ELR (cell line): ENCODE measurements at regions not wholly inside any gene's neighbourhood (a gene's known extent, or its start where the extent isn't known, plus 50 kb on each side); places are given as distances from the start of the nearest gene placed in this dataset.

ENCODE experiments used
- DNase-seq: peaks from one replicate; pipeline ENCODE4 v3.0.0-alpha.2; 2015; ENCODE audit warnings: low read depth

DNA sequence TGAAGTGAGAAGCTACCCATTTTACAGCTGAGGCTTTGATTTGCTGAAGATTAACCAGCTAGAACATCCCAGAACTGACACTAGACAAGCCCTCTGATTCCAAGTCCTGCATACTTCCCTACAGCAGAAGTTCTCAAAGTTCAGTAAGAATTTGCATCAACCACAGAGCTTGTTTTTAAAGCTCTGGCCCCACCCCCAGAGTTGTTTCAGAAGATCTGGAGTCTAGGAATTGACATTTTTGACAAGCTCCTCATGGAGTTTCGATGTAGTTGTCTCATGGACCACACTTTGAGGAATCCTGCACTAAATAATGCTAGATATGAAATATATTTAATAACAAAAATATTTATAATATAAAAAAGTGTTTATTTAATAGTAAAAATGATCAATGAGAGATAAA is 120.3 kb upstream of the ADAMTS18 start:
- DNase-seq: no peak

DNA sequence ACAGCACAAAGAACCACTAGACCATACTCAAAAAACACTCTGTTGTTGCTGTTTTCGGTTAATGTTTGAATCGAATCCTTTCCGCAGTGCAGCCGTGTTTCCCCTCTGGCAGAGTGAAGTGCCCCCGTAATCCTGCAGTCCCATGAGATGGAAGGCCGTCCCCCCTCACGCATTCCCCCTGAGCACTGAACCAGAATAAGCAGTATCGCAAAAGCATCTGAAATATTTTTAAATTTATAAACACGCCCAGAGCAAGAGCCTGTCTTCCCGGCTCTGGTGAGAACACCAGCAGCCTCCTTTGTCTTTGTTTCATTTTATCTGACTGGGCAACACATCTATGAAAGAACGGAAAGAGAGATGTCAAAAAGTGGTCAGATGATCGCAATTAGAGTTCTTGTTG is 121.0 kb upstream of the ADAMTS18 start:
- DNase-seq: no peak

DNA sequence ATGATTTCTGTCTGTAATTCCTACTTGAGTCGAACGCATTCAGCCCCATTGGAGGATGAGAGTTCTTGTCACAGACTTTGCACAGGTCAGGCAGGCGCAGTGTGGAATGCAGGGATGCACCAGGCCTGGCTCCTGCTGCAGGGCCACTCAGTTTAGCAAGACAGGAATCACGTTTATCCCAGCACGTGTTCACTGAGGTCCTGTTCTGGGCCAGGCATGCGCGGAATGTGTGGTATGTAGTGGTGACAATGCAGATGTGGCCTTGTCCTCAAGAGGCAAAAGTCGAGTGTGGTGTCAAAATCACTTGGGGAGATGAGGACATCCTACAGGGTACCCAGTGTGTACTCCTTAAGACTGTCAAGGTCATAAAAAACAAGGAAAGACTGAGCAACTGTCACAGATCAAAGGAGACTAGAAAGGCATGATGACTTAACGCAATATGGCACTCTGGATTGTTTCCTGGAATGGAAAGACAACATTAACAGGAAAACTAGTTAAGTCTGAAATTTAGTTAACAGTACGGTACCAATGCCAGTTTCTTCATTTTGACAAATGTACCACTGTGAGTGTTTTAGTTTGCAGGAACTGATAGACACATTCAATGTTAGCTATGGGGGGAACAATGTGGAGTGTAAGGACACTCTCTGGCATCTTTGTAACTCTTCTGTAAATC is 121.5 kb upstream of the ADAMTS18 start:
- no peak for DNase-seq

DNA sequence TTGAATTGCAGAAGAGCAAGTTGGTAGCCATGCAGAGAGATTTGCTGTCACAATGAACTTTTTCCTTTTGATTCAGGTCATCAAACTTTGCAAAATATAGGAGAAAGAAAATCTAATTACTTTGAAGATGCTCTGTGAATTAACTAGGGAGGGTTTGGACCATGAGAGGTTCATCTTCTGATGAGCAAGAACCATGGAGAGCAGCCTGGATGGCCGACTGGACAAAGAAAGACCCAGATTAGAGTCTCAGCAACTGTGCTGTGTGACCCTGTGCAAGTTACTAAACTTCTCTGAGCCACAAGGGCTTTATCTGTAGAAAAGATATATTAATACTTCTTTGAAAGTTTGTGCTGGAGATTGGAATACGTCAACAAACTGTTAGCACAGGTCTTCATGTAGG is 122.6 kb upstream of the ADAMTS18 start:
- no peak for DNase-seq

DNA sequence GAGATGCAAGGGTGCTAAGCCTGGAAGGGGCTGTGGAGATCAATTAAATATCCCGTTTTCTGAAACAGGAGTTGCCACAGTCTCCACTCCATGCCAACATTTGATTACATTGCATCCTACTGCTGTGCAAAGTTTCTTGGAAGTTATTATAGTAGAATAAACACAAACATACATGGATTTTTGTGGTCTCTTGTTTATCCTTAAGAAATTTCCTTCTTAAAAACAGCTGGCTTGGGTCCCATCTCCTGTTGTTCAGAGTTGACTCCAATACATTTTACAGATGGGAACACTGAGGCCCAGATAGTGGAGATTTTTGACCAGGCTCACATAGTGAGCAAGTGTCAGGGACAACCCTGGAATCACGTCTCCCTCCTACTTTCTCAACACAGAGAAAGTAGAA is 124.0 kb upstream of the ADAMTS18 start:
- no peak for DNase-seq

DNA sequence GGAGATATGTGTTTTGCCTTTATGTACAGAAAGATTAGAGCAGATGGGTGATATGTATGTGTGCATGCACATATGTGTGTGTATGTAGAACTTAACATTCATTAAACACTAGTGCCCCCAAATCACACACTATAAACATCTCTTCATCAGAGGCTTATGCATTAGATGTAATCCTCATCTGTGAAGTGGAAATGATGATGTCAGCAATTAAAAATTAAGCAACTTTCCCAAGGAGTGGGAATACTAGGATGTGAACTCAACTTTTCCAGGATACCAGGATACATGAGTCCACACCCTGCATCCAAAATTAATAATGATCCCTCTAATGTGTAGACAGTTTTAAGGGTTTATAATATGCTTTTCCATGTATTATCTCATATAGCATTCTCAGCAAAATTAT is 127.7 kb upstream of the ADAMTS18 start:
- no peak for DNase-seq

DNA sequence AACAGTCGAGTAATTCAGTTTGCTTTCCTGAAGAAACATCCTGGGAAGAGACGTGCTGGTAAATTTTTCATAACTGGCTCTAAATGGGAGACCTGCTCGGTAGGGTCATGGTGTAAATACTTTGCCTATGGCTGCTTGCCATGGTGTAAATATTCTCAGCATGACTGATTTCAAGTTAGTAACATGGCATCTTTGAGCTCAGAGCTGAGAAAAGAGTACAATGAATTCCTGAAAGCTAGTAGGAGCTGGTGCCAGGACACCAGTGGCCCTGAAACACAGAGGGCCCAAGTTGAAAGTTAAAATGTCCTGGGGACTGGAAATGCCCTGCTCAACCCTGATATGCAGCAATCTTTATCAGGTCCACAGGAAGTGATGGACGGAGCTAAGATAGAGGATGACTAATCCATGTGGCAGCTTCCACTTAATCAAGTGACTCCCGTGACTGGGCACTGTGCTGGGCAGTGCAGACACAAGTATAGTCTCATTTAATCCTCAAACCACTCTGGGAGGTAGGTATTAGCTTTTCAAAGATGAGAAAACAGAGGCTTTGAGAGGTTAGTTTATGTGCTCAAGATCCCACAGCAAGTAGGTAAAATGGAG is 130.1 kb upstream of the ADAMTS18 start:
- DNase-seq: no peak

DNA sequence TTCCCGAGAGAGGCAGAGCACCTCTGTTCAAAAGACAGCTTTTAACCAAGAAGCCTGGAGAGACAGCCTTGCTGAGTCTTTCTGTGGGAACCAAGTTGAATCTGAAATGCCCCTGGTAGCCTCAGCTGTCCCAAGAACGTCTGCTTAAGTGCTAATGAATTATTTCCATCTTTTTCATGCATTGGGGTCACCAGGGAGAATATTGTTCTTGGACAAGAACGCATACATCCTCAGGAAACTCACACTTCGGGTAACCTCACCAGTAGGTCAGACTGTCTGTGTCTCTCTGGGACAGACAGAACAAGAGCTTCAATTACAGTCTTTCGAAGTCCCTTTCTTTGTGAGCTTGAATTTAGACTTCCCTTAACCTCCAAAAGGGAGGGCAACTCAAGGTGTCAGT is 134.6 kb upstream of the ADAMTS18 start:
- DNase-seq: no peak

DNA sequence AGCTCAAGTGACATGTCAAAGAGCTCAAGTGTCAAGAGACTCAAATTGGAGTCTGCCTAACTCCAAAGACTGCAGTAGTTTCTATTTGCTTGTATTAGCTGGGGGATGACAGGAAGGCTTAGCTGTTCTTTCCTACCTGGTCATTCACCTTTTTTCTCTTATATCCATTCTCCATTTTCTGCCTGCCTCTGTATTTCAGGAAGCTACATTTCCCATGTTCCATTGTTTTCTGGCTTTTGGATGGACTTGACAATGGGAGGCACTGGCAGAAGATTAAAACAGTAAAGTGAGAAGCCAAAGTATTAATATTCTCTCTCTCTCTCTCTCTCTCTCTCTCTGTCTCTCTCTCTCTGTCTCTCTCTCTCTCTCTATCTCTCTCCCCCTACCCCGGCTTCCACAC is 135.7 kb upstream of the ADAMTS18 start:
- DNase-seq: no peak

DNA sequence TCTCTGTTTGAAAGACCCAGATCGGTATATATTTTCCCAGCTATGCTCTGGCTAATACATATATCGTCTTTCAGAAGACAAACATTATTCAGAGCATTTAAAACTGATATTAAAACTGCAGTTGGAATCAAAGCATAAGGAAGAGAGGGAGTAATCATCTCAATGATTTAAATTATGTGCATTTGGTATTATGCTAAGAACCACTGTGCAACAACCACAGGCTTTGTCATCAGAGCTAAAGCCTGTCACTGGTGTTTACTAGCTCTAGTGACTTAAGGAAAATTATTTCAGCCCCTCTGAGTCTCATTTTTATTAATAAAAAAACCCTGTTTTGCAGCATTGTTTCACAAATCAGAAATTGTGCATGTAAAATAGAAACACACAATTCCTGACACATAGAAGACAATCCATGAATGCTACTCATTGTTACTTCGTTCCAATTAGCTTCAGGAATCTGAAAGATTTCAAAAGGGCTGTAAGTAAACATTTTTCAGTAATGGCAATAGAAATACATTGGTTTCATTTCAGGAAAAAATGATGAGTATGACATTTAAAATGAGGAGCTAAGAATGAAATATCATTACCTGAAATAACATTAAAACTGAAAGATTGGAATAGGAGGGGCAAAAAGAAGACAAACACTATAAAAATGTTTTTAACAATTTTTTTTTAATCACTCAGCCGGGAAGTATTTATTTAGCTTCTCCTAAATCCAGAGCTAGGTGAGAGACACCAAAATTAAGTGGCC is 136.5 kb upstream of the ADAMTS18 start:
- no peak for DNase-seq

DNA sequence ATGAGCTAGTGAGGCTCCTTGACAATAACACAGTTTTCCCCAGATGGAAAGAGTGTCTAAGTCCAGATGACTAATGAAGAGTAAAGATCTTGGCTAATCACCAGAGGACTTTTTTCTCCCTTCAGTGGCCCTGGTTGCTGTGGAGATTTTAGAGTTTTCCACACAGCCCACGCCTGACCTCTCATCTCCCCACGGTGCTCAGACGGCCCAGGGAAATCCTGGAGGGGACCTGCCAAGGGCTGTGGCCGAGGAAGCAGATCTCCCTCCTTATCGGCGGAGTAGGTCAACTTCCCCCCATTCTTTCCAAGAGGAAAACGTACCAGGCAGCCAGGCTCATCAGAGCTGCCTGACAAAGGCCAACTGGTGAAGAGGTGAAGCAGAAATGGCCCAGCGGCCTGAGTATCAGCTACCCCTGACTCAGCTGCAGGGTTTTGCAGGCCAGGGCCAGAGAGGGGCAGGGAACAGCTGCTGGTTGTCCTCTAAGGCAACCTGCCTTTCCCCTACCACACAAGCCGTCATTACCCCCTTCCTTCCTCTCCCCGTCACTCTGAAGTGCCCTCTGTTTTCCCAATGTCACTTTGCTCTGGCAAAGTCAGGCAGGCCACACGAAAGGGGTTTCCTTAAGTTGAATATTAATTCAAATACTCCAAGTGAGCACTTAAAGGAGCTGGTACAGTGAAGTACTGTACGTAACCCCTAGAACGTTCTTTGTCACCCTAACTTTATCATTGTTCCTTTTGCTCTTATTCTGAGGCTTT is 140.2 kb upstream of the ADAMTS18 start:
- no peak for DNase-seq

DNA sequence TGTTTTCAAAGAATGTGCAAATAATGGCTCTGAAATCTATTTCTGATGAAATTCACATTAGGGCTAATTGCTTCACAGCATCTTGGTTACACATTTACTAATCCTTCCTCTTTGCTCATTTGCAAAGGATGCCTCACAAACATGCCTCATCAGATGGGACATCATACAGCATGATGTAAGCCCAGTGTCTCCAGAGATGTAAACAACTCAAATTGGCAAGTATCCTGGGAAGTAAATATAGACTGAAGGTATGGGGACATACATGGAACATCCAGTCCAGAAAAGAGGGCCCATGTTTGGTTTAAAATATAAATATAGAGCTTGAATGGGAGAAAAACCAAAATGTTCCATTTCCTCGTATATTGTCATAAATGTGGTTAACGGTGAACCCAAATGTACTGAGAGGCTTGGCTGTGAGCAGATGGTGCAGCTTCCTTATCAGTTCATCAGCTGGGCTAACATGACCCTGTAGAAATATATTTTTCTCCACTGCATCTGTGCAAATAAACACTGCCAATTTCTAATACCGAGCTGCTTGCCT is 142.9 kb upstream of the NUDT7 start:
- no peak for DNase-seq

DNA sequence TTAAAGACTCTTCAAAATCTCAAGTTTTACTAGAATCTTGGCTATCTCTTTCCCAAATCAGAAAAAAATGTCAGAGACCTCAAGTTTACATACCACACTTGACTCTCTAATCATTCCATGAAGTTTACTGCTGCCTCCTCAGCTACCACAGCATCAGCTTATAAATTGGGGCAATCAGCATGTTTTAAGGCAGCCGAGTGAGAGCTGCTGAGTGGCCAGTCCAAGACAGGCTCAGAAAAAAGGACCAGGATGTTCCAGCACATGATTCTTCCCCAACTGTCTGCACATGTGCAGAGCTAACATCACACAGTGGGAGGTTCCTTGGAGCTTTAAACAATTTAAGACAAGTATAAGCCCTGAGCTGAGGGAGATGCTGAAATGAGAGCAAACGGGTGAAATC is 140.6 kb upstream of the NUDT7 start:
- no peak for DNase-seq

DNA sequence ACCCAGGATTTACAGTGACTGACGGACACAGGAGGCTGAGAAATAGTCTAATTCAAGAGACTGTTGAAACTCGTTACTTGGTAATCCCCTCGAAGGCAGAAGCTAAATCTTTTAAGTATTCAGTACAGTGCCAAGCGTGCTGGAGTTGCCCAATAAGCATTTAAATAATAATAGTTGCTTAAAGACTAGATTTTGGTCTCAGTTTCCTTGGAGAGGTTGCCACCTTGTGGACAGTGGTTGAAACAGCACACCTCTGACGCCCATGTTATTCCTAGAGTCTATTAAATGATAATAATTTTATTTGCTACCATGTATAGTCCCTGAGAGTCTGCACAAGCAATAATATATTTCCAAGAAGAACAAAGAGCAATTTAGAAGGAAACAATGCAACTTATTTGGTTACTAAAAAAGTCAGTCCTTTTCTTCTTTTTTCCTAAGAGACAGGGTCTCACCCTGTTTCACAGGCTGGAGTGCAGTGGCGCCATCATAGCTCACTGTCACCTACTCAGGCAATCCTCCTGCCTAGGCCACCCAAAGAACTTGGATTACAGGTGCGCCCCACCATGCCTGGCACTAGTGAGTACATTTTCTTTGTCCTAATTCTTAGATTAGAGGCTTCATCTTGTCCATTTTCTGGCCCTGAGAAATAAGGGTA is 138.0 kb upstream of the NUDT7 start:
- peak; percentile 66 for DNase-seq

DNA sequence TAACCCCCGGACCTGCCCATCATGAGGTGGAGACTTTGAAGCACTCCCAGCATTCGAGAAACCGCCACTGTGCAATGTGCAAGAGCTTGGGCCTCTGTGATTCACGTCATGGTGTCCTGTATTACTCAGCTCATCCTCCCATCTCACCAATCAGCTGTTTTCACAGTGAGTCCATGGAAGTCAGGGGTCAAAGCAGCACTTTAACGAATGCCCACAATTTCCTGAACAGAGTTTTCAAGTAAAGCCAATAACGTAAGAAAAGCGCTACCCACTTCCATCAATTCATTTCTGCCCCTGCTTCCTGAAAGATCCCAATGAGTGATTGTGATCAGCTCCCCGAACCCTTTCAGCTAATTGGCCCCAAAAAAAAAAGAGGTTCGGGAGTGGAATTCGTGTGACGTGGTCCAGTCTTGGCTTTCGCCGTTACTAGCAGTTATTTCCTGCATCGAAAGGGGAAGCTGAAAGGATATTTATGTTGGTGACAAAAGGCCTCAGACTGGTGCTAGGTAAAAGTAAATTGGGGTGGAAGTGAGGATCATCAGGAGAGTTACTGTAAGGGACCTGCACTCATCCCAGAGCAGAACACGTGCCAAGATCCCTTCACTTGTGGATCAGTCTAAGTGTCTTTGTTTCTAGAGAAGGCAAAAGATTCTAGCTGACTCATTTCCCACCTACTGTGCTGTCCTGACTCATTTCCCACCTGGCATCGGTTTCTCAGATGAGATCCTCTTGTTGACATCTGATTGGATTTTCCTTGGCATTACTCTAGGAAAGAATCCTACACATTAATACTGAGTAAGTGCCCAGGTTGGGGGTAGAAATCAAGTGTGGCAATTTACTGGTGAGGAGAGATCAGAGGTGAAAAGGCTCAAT is 136.7 kb upstream of the NUDT7 start:
- peak; percentile 35 for DNase-seq

DNA sequence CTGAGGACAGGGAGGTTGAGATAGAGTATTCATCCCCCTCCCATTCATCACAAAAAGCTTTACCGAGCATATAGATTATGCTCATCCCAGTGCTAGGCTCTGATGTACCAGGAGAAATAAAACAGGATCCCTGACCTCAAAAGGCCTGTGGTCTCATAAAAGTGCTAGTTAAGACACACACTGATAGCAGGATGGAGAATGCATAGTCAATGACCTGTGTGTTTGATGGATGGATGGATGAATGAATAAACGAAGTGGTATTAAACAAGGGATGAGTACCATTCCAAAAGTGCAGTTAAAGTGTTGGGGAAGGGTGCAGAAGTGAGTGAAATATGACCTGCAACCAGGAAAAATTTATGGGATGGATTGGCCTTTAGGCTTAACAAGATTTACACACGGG is 133.9 kb upstream of the NUDT7 start:
- no peak for DNase-seq

DNA sequence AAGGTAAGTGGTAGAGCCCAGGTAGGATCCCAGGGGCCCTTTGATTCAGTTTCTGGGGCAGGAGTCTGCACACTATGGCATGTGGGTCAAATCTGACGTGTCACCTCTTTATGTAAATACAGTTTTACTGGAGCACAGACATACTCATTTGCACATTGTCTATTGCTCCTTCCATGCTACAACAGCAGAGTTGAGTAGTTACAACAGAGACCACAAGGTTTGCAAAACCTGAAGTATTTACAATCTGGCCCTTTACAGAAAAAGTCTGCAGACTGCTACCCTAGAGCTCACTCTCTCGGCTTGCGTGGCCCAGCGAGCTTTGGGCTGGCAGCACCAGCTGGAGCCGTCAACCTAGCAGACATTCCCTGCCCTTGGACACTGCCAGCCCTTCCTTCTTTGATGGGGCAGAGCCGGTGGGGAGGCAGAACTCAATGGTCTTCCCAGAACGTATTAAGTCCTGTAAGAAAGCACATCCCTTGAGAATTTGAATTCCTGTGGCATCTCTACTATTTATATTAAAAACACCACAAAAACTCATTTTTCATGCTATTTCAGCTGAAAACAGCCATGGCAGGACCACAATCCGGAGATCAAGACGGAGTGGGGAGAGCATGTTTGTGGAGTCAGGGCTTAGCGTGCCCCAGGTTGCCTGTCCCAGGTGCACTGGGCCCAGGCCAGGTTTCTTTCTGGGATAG is 133.1 kb upstream of the NUDT7 start:
- no peak for DNase-seq

DNA sequence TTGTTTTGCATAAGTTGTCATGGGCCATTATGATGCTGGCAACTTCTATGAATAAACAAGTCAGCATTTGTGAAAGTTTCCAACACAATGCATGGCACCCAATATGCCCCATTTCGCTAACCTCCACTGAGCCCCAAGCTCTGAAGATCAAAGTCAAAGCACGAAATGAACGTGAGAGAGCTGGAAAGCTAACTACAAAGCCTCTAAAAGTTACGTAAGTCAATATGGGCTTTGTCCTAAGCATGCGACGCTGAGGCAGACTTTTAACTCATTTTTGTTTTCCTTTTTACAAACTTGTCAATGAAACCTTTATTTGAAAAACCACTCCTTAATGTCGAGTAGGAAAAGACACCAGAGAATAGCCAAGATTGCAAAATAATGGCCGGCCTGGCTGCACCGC is 131.6 kb upstream of the NUDT7 start:
- no peak for DNase-seq

DNA sequence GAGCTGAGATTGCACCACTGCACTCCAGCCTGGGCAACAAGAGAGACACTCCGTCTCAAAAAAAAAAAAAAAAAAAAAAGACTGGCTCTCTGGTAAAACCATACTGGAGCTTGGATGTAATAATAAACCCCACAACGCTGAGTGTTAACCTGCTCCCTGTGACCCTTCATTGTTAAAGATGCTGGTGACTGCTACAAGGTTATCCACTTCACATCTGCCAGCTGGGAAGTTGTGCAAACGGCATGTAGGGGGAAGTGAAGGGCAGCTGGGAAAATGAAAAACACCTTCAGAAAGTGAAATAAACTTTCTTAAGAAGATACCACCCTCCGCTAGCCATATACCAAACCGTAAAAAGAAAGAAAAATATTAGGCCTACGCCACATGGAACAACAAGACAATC is 131.0 kb upstream of the NUDT7 start:
- DNase-seq: no peak

DNA sequence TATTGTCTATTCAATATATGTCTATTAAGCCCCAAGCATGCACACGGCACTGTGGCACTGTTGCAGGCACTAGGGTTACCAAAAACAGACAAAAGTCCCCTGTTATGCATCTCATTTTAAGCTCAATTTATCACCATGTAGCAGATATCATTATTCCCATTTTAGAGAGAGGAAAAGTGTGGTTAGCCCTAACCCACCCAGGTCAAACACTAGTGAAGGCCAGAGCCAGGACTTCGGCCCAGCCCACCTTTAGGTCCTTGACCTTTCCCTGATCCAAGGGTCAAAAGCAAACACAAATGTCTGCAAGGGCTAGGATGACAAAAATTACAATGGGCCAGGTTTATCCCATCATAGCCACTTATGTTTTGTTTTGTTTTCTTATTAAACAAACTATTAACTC is 130.3 kb upstream of the NUDT7 start:
- DNase-seq: no peak
